HL-60 (cell line): ENCODE measurements at regions not wholly inside any gene's neighbourhood (a gene's known extent, or its start where the extent isn't known, plus 50 kb on each side); places are given as distances from the start of the nearest gene placed in this dataset.

ENCODE experiments used
- POLR2AphosphoS5 ChIP-seq: IDR thresholded peaks from 2 replicates; pipeline ENCODE4 v1.6.1; 2012; ENCODE audit warnings: low read depth
- TF ChIP-seq, protein P1 (sequence below): IDR thresholded peaks from one replicate; pipeline ENCODE4 v1.5.1; 2011; ENCODE audit warnings: low read length, control low read depth, inconsistent platforms; ENCODE audit not compliant: insufficient read depth

DNA sequence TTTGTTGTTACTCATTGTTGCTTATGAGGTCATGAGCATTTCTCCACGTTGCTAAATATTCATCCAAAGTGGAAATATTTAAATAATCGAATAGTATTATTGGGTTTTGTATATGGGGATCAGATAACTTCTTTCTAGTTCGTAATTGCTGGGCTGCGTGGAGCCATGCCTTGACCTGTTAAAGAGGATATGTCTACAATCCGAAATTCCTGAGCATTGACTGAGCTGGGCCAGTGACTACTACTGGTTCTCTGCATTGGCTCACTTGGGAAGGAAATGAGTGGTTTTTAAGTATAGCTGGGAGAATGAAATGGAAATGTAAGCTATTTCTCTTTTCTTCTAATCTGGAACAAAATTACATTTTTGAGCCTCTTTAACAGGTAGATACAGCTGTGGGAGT, 163.2 kb downstream of the RPL10L start:
- no peak for TF ChIP-seq POLR2AphosphoS5
- TF ChIP-seq, protein P1, sequence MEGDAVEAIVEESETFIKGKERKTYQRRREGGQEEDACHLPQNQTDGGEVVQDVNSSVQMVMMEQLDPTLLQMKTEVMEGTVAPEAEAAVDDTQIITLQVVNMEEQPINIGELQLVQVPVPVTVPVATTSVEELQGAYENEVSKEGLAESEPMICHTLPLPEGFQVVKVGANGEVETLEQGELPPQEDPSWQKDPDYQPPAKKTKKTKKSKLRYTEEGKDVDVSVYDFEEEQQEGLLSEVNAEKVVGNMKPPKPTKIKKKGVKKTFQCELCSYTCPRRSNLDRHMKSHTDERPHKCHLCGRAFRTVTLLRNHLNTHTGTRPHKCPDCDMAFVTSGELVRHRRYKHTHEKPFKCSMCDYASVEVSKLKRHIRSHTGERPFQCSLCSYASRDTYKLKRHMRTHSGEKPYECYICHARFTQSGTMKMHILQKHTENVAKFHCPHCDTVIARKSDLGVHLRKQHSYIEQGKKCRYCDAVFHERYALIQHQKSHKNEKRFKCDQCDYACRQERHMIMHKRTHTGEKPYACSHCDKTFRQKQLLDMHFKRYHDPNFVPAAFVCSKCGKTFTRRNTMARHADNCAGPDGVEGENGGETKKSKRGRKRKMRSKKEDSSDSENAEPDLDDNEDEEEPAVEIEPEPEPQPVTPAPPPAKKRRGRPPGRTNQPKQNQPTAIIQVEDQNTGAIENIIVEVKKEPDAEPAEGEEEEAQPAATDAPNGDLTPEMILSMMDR = no peak
